Endodermal cell (in vitro differentiated cells): ENCODE measurements at regions not wholly inside any gene's neighbourhood (a gene's known extent, or its start where the extent isn't known, plus 50 kb on each side); places are given as distances from the start of the nearest gene placed in this dataset.

Source experiments
- DNase-seq: peaks from one replicate; pipeline ENCODE4 v3.0.0-alpha.2; 2017
- H3K27ac ChIP-seq: 2 replicates; pipeline ENCODE4 v1.5.1; 2013; ENCODE audit warnings: mild to moderate bottlenecking, low read depth, low read length, moderate library complexity
- H3K27me3 ChIP-seq: 2 replicates; pipeline ENCODE4 v1.6.1; 2013; ENCODE audit warnings: mild to moderate bottlenecking, low read length, moderate library complexity; ENCODE audit not compliant: insufficient read depth, control insufficient read depth, poor library complexity, severe bottlenecking
- H3K36me3 ChIP-seq: 2 replicates; pipeline ENCODE4 v1.7.0; 2013; ENCODE audit warnings: mild to moderate bottlenecking, low read length, moderate library complexity; ENCODE audit not compliant: control insufficient read depth, insufficient read depth
- H3K4me1 ChIP-seq: one replicate; pipeline ENCODE4 v1.7.0; 2013; ENCODE audit warnings: low read length; ENCODE audit not compliant: control insufficient read depth, insufficient read depth
- H3K4me3 ChIP-seq: 2 replicates; pipeline ENCODE4 v1.5.1; 2013; ENCODE audit warnings: mild to moderate bottlenecking, low read length, moderate library complexity
- H3K9ac ChIP-seq: 2 replicates; pipeline ENCODE4 v1.6.1; 2013; ENCODE audit warnings: mild to moderate bottlenecking, low read length, moderate library complexity; ENCODE audit not compliant: poor library complexity, severe bottlenecking; ENCODE audit errors: extremely low read depth
- H3K9me3 ChIP-seq: 2 replicates; pipeline ENCODE4 v1.6.1; 2013; ENCODE audit warnings: mild to moderate bottlenecking, low read length, moderate library complexity; ENCODE audit not compliant: control insufficient read depth
- H3K27ac Mint-ChIP-seq: 2 replicates; pipeline ENCODE4 v1.8.0; 2020; ENCODE audit warnings: mixed read lengths
- H3K27me3 Mint-ChIP-seq: 2 replicates; pipeline ENCODE4 v1.8.0; 2021; ENCODE audit warnings: mild to moderate bottlenecking, mixed read lengths; ENCODE audit not compliant: insufficient read depth
- H3K36me3 Mint-ChIP-seq: 2 replicates; pipeline ENCODE4 v1.8.0; 2020; ENCODE audit warnings: low read depth, mixed read lengths
- H3K4me1 Mint-ChIP-seq: 2 replicates; pipeline ENCODE4 v1.8.0; 2020; ENCODE audit warnings: mixed read lengths
- H3K4me3 Mint-ChIP-seq: 2 replicates; pipeline ENCODE4 v1.8.0; 2020; ENCODE audit warnings: mild to moderate bottlenecking, moderate library complexity, mixed read lengths
- H3K9me3 Mint-ChIP-seq: 2 replicates; pipeline ENCODE4 v1.8.0; 2020; ENCODE audit warnings: mild to moderate bottlenecking, mixed read lengths
- WGBS, 2 experiments: methylation state at CpG; one replicate each; pipeline versions ENCODE4 v1.1.5 to v1.1.7; 2013; ENCODE audit warnings: missing lambda C conversion rate in 2 of 2, mixed read lengths in 1 of 2; ENCODE audit not compliant: insufficient coverage in 1 of 2, insufficient read length in 1 of 2; 5-methylcytosine and 5-hydroxymethylcytosine counted together
- TF ChIP-seq, protein P1 (sequence below): fragments of 200-600 bp; sonication (generic); conservative IDR thresholded peaks from 2 replicates; pipeline ENCODE4 v1.5.0; 2021; ENCODE audit warnings: antibody characterized with exemption, mild to moderate bottlenecking

DNA sequence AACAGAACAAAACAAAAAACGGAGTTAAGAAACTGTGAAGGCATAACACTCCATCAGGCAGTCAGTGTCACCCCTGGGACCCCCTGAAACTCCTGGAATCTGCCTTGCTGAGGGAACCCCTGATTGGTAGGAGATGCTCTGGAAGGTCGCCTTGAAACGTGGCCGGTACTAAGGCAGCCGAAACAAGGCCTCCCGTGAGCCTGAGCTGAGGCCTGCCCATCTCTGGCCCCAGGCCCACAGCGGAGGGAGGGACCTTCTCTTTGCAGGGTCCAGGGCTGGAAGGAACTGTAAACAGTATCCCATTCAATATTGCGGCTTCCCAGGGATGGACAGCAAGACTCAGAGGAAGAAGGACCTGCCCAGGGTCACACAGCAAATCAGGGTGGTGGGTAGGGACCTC is 155.7 kb downstream of the INHBB start:
- H3K4me3 ChIP-seq, result no peak overlapping the region
- TF ChIP-seq, protein P1, sequence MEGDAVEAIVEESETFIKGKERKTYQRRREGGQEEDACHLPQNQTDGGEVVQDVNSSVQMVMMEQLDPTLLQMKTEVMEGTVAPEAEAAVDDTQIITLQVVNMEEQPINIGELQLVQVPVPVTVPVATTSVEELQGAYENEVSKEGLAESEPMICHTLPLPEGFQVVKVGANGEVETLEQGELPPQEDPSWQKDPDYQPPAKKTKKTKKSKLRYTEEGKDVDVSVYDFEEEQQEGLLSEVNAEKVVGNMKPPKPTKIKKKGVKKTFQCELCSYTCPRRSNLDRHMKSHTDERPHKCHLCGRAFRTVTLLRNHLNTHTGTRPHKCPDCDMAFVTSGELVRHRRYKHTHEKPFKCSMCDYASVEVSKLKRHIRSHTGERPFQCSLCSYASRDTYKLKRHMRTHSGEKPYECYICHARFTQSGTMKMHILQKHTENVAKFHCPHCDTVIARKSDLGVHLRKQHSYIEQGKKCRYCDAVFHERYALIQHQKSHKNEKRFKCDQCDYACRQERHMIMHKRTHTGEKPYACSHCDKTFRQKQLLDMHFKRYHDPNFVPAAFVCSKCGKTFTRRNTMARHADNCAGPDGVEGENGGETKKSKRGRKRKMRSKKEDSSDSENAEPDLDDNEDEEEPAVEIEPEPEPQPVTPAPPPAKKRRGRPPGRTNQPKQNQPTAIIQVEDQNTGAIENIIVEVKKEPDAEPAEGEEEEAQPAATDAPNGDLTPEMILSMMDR, result no peak

DNA sequence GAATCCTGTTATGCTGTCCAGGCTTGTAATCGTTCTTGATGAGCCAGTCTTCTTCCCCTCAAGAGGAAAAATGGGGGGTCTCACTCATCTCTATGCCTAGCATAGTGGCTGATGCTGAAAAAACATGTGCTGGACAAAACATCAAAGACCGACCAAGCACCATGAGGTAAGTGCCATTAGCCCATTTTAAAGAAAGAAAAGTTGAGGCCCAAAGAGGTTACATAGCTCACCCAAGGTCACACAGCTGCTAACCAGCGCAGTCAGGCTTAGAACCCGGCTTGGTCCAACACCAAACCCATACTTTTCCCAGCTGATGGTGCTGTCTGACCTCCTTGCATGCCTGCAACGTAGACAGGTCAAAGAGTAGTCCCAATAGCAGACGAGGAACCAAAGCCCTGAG is 156.4 kb downstream of the INHBB start:
- no peak overlapping the region for H3K4me3 ChIP-seq
- H3K27me3 ChIP-seq, result peaks cover 15% of the 10 kb centered on the region
- TF ChIP-seq, protein P1, result no peak
- H3K4me1 ChIP-seq, result no peaks in the 10 kb centered on the region
- H3K27ac Mint-ChIP-seq, result no peak overlapping the region
- H3K4me1 Mint-ChIP-seq, result no peaks in the 10 kb centered on the region
- no peak for DNase-seq
- H3K9ac ChIP-seq, result no peak overlapping the region
- WGBS, 2 experiments, result 89 to 96% methylated on average over 6 of the region's 6 CpGs
- no peak overlapping the region for H3K4me3 Mint-ChIP-seq
- no peak overlapping the region for H3K27ac ChIP-seq
- no peaks in the 10 kb centered on the region for H3K9me3 ChIP-seq
- peaks cover 14% of the 10 kb centered on the region for H3K27me3 Mint-ChIP-seq
- H3K9me3 Mint-ChIP-seq, result no peaks in the 10 kb centered on the region
- H3K36me3 ChIP-seq, result no peaks in the 10 kb centered on the region
- no peaks in the 10 kb centered on the region for H3K36me3 Mint-ChIP-seq

More for the DNA sequence above, 155.7 kb downstream of the INHBB start:
- Mint-ChIP-seq H3K9me3 (no peaks in the 10 kb centered on the region), H3K27me3 (peaks cover 9% of the 10 kb centered on the region), H3K4me3 (no peak overlapping the region), H3K27ac (no peak overlapping the region), H3K4me1 (no peaks in the 10 kb centered on the region), H3K36me3 (no peaks in the 10 kb centered on the region)
- Histone ChIP-seq H3K9ac (no peak overlapping the region), H3K4me1 (no peaks in the 10 kb centered on the region), H3K9me3 (no peaks in the 10 kb centered on the region), H3K27ac (no peak overlapping the region), H3K36me3 (no peaks in the 10 kb centered on the region), H3K27me3 (peaks cover 7% of the 10 kb centered on the region)
- no peak for DNase-seq
- 94% methylated on average over 5 to 8 of the region's 8 CpGs for WGBS, 2 experiments

GRCh38 chr2:120502761-120503160 is 156.8 kb downstream of the INHBB start:
- Mint-ChIP-seq H3K36me3 (no peaks in the 10 kb centered on the region), H3K4me1 (no peaks in the 10 kb centered on the region), H3K4me3 (no peak overlapping the region), H3K27ac (no peak overlapping the region), H3K9me3 (no peaks in the 10 kb centered on the region), H3K27me3 (peaks cover 16% of the 10 kb centered on the region)
- no peaks in the 10 kb centered on the region for H3K36me3 ChIP-seq
- TF ChIP-seq, protein P1, result no peak
- no peak overlapping the region for H3K4me3 ChIP-seq
- H3K27me3 ChIP-seq, result peaks cover 17% of the 10 kb centered on the region
- WGBS, 2 experiments, result 93 to 94% methylated on average over 2 of the region's 2 CpGs
- DNase-seq, result no peak
- no peak overlapping the region for H3K27ac ChIP-seq
- H3K9me3 ChIP-seq, result no peaks in the 10 kb centered on the region
- no peak overlapping the region for H3K9ac ChIP-seq
- no peaks in the 10 kb centered on the region for H3K4me1 ChIP-seq
